ENCODE measurements at regions not wholly inside any gene's neighbourhood (a gene's known extent, or its start where the extent isn't known, plus 50 kb on each side); places are given as distances from the start of the nearest gene placed in this dataset.

DNA sequence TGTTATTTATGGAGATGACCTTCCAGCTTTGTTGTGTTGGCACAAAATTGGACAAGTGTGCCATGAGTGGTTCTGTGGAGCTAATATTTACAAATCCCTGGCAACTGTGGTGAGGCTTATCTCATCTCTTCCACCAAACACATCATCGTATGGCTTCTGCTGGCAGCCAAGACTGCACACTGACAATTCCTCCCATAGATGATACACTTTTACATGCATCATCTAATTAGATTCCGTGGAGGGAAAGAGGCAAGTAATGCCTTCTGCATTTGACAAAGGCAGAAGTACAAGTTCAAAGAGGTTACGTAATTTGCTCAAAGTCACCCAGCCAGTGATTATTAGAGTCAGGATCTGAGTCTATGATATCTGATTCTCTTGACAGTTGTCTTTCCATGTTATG is 62.7 kb upstream of the KIRREL3 start:
- TF ChIP-seq, protein P1, sequence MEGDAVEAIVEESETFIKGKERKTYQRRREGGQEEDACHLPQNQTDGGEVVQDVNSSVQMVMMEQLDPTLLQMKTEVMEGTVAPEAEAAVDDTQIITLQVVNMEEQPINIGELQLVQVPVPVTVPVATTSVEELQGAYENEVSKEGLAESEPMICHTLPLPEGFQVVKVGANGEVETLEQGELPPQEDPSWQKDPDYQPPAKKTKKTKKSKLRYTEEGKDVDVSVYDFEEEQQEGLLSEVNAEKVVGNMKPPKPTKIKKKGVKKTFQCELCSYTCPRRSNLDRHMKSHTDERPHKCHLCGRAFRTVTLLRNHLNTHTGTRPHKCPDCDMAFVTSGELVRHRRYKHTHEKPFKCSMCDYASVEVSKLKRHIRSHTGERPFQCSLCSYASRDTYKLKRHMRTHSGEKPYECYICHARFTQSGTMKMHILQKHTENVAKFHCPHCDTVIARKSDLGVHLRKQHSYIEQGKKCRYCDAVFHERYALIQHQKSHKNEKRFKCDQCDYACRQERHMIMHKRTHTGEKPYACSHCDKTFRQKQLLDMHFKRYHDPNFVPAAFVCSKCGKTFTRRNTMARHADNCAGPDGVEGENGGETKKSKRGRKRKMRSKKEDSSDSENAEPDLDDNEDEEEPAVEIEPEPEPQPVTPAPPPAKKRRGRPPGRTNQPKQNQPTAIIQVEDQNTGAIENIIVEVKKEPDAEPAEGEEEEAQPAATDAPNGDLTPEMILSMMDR (IDR thresholded peaks at IDR 0.05; ENCODE audit: insufficient read depth, low read length, severe bottlenecking): no peak
- H3K36me3 ChIP-seq (ENCODE audit: control insufficient read depth, insufficient read depth, low read length): no peaks in the 10 kb centered on the region
- H3K4me3 ChIP-seq (ENCODE audit: low read depth, low read length): no peak overlapping the region
- no peaks in the 10 kb centered on the region for H3K27me3 ChIP-seq (ENCODE audit: control insufficient read depth, insufficient read depth, low read length)
- no peak for DNase-seq (ENCODE audit: low read depth)
- no peak for FAIRE-seq

DNA sequence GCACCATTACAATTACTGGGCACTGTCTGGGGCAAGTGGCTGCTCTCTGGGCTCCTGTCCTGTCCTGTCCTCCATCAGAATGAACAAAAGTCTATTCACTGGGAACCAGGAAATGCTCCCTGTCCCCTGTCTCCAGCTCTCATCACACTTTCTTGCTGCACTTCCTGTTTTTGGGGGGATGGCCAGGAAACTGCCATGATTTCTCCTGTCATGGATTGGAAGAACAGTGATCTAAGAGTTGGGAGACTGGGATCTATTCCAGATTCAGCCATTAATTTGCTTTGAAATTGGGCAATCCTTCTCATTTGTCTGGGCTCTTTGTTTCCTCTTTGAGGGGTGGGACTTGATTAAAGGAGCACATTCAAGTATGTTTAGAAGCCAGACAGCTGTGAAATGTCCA is 61.4 kb upstream of the KIRREL3 start:
- TF ChIP-seq, protein P1 (IDR thresholded peaks at IDR 0.05; ENCODE audit: insufficient read depth, low read length, severe bottlenecking): no peak
- H3K4me3 ChIP-seq (ENCODE audit: low read depth, low read length): no peak overlapping the region
- no peak for FAIRE-seq

DNA sequence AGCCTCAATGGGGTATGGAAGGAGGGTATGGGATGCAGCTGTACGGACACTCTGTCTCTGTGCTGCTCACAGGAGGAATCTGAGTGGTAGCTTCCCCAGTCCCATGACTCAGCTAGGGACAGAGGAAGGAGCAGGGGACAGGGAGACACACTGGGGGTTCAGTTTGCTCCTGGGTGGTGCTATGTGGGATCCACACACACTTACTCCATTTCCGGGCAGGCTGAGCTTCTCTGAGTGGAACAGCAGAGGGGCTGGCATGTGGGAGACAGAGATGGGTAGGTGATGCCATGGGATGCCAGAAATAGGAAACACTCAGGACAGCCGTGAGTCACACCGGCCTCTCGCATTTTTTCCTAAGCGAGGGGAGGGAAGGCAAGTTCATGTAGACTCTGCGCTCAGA is 59.2 kb upstream of the KIRREL3 start:
- Histone ChIP-seq H3K4me3 (ENCODE audit: low read depth, low read length) (no peak overlapping the region), H3K36me3 (ENCODE audit: control insufficient read depth, insufficient read depth, low read length) (no peaks in the 10 kb centered on the region), H3K27me3 (ENCODE audit: control insufficient read depth, insufficient read depth, low read length) (no peaks in the 10 kb centered on the region)
- FAIRE-seq (no peak), DNase-seq (ENCODE audit: low read depth) (no peak)
- TF ChIP-seq, protein P1 (IDR thresholded peaks at IDR 0.05; ENCODE audit: insufficient read depth, low read length, severe bottlenecking): no peak

More for the DNA sequence above, 61.4 kb upstream of the KIRREL3 start:
- H3K27me3 ChIP-seq (ENCODE audit: control insufficient read depth, insufficient read depth, low read length): no peaks in the 10 kb centered on the region
- H3K36me3 ChIP-seq (ENCODE audit: control insufficient read depth, insufficient read depth, low read length): no peaks in the 10 kb centered on the region
- no peak for DNase-seq (ENCODE audit: low read depth)

DNA sequence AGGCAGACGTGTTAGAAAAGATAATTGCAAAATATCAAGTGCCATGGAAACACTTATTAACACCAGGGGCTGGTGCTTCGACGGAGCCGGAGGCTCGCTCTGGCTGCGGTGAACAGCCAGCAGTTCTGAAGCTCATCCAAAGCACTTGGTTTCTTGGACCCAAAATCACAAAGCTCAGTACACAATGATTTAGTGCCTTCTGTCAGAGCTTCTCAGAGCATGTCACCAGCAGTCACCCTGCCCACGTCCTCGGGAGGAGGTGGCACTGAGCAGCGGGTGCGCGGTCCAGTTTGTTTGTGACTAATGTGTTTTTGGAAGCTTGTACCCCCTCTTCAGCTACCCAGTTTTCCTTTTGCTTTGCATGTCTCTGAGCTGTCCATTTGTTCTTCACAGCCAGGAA is 58.7 kb upstream of the KIRREL3 start:
- Histone ChIP-seq H3K36me3 (ENCODE audit: control insufficient read depth, insufficient read depth, low read length) (no peaks in the 10 kb centered on the region), H3K27me3 (ENCODE audit: control insufficient read depth, insufficient read depth, low read length) (no peaks in the 10 kb centered on the region), H3K4me3 (ENCODE audit: low read depth, low read length) (no peak overlapping the region)
- FAIRE-seq (no peak), DNase-seq (ENCODE audit: low read depth) (no peak)
- TF ChIP-seq, protein P1 (IDR thresholded peaks at IDR 0.05; ENCODE audit: insufficient read depth, low read length, severe bottlenecking): no peak

DNA sequence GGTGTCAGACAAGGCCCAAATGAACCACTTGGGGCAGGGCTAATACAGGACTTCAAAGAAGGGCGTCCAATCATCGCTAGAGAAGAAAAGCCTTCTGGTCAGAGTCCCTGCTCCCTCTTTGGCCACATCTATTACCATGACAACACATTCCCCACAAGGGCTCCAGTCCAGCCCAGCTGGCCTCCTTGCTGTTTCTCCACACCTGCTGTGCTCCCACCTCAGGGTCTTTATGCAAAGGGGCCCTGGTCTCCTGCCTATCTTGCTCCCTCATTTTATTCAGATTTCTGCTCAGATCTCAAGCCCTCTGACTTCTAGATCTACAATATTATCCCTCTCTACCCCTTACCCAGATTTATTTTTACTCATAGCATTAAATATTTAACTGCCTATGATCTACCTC is 58.0 kb upstream of the KIRREL3 start:
- DNase-seq (ENCODE audit: low read depth) (no peak), FAIRE-seq (no peak)
- no peak overlapping the region for H3K4me3 ChIP-seq (ENCODE audit: low read depth, low read length)
- TF ChIP-seq, protein P1 (IDR thresholded peaks at IDR 0.05; ENCODE audit: insufficient read depth, low read length, severe bottlenecking): no peak
- H3K36me3 ChIP-seq (ENCODE audit: control insufficient read depth, insufficient read depth, low read length): no peaks in the 10 kb centered on the region
- H3K27me3 ChIP-seq (ENCODE audit: control insufficient read depth, insufficient read depth, low read length): no peaks in the 10 kb centered on the region

DNA sequence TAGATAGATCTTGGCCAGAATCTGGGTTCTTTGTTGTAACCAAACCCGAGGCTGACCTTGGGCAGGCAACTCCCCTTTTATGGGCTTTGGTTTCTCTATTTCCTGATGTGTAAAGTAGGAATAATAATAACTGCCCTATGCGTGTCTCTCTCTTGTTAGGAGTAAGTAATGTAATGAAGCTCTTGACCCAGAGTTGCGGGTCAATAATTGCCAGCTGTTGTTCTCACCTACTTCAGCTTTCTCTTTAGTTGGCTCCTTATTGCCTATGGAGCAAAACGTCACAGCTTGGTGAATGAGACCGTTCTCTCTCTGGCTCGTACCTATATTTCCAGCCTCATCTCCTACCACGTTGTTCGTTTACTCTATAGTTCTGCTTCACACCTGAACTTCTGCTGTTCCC is 56.6 kb upstream of the KIRREL3 start:
- H3K4me3 ChIP-seq (ENCODE audit: low read depth, low read length): no peak overlapping the region
- TF ChIP-seq, protein P1 (IDR thresholded peaks at IDR 0.05; ENCODE audit: insufficient read depth, low read length, severe bottlenecking): no peak
- H3K36me3 ChIP-seq (ENCODE audit: control insufficient read depth, insufficient read depth, low read length): no peaks in the 10 kb centered on the region
- FAIRE-seq (no peak), DNase-seq (ENCODE audit: low read depth) (no peak)
- H3K27me3 ChIP-seq (ENCODE audit: control insufficient read depth, insufficient read depth, low read length): no peaks in the 10 kb centered on the region

Data from bronchial epithelial cell (primary cell).